DND-41 (cell line): ENCODE measurements at regions not wholly inside any gene's neighbourhood (a gene's known extent, or its start where the extent isn't known, plus 50 kb on each side); places are given as distances from the start of the nearest gene placed in this dataset.

Experiments used
- ATAC-seq: fragments of 200-7000 bp; cut with Tn5 transposase; 3 replicates; pipeline ENCODE4 v1.9.1; 2021; ENCODE audit warnings: low read depth; ENCODE audit not compliant: insufficient read depth
- DNase-seq: peaks from one replicate; pipeline ENCODE4 v3.0.0-alpha.2; 2020
- H2AFZ ChIP-seq: 2 replicates; pipeline ENCODE4 v1.6.0; 2012; ENCODE audit warnings: low read depth, low read length
- H3K27ac ChIP-seq: 2 replicates; pipeline ENCODE4 v1.5.1; 2012; ENCODE audit warnings: low read length, inconsistent platforms
- H3K27me3 ChIP-seq: fragments of 200-600 bp; sonication (generic); 2 replicates; pipeline ENCODE4 v1.6.0; 2012; ENCODE audit warnings: low read length, mild to moderate bottlenecking, inconsistent platforms; ENCODE audit not compliant: insufficient read depth, poor library complexity
- H3K36me3 ChIP-seq: 2 replicates; pipeline ENCODE4 v1.5.1; 2012; ENCODE audit warnings: low read length, inconsistent platforms; ENCODE audit not compliant: insufficient read depth
- H3K4me1 ChIP-seq: 2 replicates; pipeline ENCODE4 v1.5.1; 2012; ENCODE audit warnings: mild to moderate bottlenecking, low read length; ENCODE audit not compliant: insufficient read depth
- H3K4me2 ChIP-seq: 2 replicates; pipeline ENCODE4 v1.6.0; 2012; ENCODE audit warnings: mild to moderate bottlenecking, moderate library complexity, low read length, inconsistent platforms; ENCODE audit not compliant: insufficient read depth
- H3K4me3 ChIP-seq, 2 experiments: fragments of 200-600 bp in 1 of 2; shearing (Covaris generic) in 1 of 2; 2 replicates each; pipeline ENCODE4 v1.5.1; 2012 to 2016; ENCODE audit warnings: inconsistent platforms in 2 of 2, low read length in 2 of 2, mild to moderate bottlenecking in 2 of 2, low read depth in 1 of 2, moderate library complexity in 1 of 2
- H3K79me2 ChIP-seq: 2 replicates; pipeline ENCODE4 v1.6.0; 2012; ENCODE audit warnings: low read length, inconsistent platforms; ENCODE audit not compliant: insufficient read depth
- H3K9ac ChIP-seq: 2 replicates; pipeline ENCODE4 v1.6.0; 2012; ENCODE audit warnings: low read depth, mild to moderate bottlenecking, inconsistent platforms, low read length, moderate library complexity
- H3K9me3 ChIP-seq: 2 replicates; pipeline ENCODE4 v1.5.1; 2012; ENCODE audit warnings: low read length, moderate library complexity, mild to moderate bottlenecking, inconsistent platforms; ENCODE audit not compliant: insufficient read depth, severe bottlenecking
- H4K20me1 ChIP-seq: 2 replicates; pipeline ENCODE4 v1.6.0; 2012; ENCODE audit warnings: low read length; ENCODE audit not compliant: insufficient read depth
- CTCF ChIP-seq: IDR thresholded peaks from 2 replicates; pipeline ENCODE4 v1.5.1; 2012; ENCODE audit warnings: borderline replicate concordance, low read length, moderate library complexity, mild to moderate bottlenecking; ENCODE audit not compliant: poor library complexity, severe bottlenecking; ENCODE audit errors: extremely low read depth
- EZH2 ChIP-seq: IDR thresholded peaks from 3 replicates; pipeline ENCODE4 v1.6.1; 2012; ENCODE audit warnings: borderline replicate concordance, low read depth, mild to moderate bottlenecking, moderate library complexity, low read length, inconsistent platforms; ENCODE audit not compliant: severe bottlenecking

- ATAC-seq (no peak), DNase-seq (no peak)
- Histone ChIP-seq H3K9me3 (no peaks in the 10 kb centered on the region), H3K9ac (no peak overlapping the region), H3K27ac (no peak overlapping the region), H4K20me1 (no peaks in the 10 kb centered on the region), H3K79me2 (no peaks in the 10 kb centered on the region), H3K4me1 (no peaks in the 10 kb centered on the region), H3K36me3 (no peaks in the 10 kb centered on the region), H3K4me2 (no peak overlapping the region), H3K4me3 (no peak overlapping the region), H3K27me3 (no peaks in the 10 kb centered on the region), H2AFZ (no peak overlapping the region)
- TF ChIP-seq EZH2 (no peak), CTCF (no peak)
These were observed 492.4 kb upstream of the NFIA start for GRCh38 chr1:60589916-60590315.

GRCh38 chr1:60589046-60589748, 493.2 kb upstream of the NFIA start:
- H3K27me3 ChIP-seq, result no peaks in the 10 kb centered on the region
- no peak overlapping the region for H3K27ac ChIP-seq
- TF ChIP-seq EZH2 (no peak), CTCF (no peak)
- peaks cover 3% of the 10 kb centered on the region for H3K9me3 ChIP-seq
- H3K4me3 ChIP-seq, result no peak overlapping the region
- no peak overlapping the region for H2AFZ ChIP-seq
- DNase-seq, result no peak
- H3K79me2 ChIP-seq, result no peaks in the 10 kb centered on the region
- H3K36me3 ChIP-seq, result no peaks in the 10 kb centered on the region
- H3K4me1 ChIP-seq, result no peaks in the 10 kb centered on the region
- H3K9ac ChIP-seq, result no peak overlapping the region
- no peak for ATAC-seq
- H3K4me2 ChIP-seq, result no peak overlapping the region
- no peaks in the 10 kb centered on the region for H4K20me1 ChIP-seq

- Histone ChIP-seq H3K4me3 (no peak overlapping the region), H3K27me3 (no peaks in the 10 kb centered on the region), H3K4me2 (no peak overlapping the region), H4K20me1 (no peaks in the 10 kb centered on the region), H3K27ac (no peak overlapping the region), H2AFZ (no peak overlapping the region), H3K36me3 (no peaks in the 10 kb centered on the region), H3K79me2 (no peaks in the 10 kb centered on the region), H3K9ac (no peak overlapping the region), H3K9me3 (peaks cover 5% of the 10 kb centered on the region), H3K4me1 (no peaks in the 10 kb centered on the region)
- DNase-seq, result no peak
- no peak for TF ChIP-seq EZH2
- ATAC-seq, result no peak
These were observed 498.0 kb upstream of the NFIA start for GRCh38 chr1:60584371-60584770.

GRCh38 chr1:60583696-60584095, 498.7 kb upstream of the NFIA start:
- no peaks in the 10 kb centered on the region for H3K27me3 ChIP-seq
- H4K20me1 ChIP-seq, result no peaks in the 10 kb centered on the region
- no peak overlapping the region for H3K27ac ChIP-seq
- H2AFZ ChIP-seq, result no peak overlapping the region
- no peak overlapping the region for H3K4me3 ChIP-seq
- no peaks in the 10 kb centered on the region for H3K4me1 ChIP-seq
- DNase-seq (no peak), ATAC-seq (no peak)
- H3K9me3 ChIP-seq, result peaks cover 5% of the 10 kb centered on the region
- H3K4me2 ChIP-seq, result no peak overlapping the region
- H3K9ac ChIP-seq, result no peak overlapping the region
- no peaks in the 10 kb centered on the region for H3K79me2 ChIP-seq
- TF ChIP-seq CTCF (no peak), EZH2 (no peak)
- no peaks in the 10 kb centered on the region for H3K36me3 ChIP-seq
